Right renal pelvis (tissue), 4 donors: ENCODE measurements at regions not wholly inside any gene's neighbourhood (a gene's known extent, or its start where the extent isn't known, plus 50 kb on each side); places are given as distances from the start of the nearest gene placed in this dataset.
"Not testable (repeated sequence)": the region's sequence is repeated elsewhere in the genome, so short reads cannot be mapped to it uniquely, and the experiment has no call there.

Source experiments
- DNase-seq, 4 donors: peaks; one replicate each; pipeline ENCODE4 v3.0.0-alpha.2; 2013; ENCODE audit warnings: low read depth in 4 of 4, low spot score in 3 of 4, missing footprints in 1 of 4

- no peak for DNase-seq
Measured at GRCh38 chr7:39758234-39758970, 135.0 kb downstream of the RALA start.

DNA sequence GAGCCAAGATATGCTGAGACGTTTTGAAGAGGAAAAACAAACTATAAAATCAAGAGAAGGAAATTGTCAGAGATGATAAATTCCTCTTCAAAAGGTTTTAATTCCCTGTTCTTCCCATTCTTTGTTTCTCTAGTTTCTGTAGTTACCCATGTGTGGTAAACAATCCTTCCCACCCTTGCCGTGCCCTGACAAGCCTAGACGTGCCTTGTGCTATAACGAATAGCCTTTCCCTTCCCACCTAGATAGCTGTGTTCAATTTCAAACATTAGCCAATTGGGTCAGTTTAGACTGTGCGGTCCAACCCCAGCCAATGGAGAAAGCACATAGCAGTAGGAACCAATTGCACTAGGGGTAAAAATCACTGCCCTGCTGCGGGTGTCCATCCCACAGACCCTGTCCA, 138.1 kb downstream of the RALA start:
- no peak for DNase-seq

GRCh38 chr7:39762466-39762865, 139.1 kb downstream of the RALA start:
- DNase-seq = not testable (repeated sequence)

DNA sequence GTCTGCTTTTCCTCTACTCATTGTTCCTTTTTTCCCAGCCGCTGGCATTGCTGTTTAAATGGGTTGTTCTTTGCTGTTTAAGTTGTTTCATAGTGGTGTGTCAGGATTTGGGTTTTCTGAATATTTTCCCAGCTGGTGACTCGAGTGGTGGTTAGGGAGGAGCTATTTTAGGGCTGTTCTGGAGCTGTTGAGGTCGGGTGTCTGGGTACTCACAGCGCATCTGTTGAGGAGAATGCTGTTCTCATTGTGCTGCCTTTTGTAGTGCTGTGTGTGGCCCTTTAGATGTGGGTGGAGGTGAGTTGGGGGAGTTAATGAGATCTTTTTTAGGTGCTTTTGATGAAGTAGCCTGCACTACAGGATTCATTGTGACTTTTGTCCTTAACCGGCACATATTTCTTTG, 139.5 kb downstream of the RALA start:
- not testable (repeated sequence) for DNase-seq

DNA sequence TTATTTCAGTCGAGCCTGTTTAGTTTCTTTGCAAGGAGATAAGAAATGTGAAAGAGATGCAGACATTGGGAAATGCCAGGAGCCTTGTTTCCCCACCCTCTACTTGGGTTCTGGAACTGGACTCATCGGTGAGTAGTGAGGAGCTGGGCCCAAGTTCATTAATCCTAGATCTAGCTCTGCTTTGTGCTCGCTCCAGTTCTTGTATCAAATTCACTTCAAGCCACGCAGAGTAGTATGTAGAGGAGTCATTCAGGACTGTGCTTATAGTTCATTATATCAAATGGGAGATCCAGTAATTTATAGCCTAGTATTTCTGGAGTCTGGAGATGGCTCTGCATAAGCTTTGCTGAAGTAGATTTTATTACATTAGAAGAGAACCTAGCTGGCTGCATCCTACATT, 142.5 kb downstream of the RALA start:
- not testable (repeated sequence) for DNase-seq

- DNase-seq = not testable (repeated sequence)
Measured at GRCh38 chr7:39768439-39768838, 145.1 kb downstream of the RALA start.

DNA sequence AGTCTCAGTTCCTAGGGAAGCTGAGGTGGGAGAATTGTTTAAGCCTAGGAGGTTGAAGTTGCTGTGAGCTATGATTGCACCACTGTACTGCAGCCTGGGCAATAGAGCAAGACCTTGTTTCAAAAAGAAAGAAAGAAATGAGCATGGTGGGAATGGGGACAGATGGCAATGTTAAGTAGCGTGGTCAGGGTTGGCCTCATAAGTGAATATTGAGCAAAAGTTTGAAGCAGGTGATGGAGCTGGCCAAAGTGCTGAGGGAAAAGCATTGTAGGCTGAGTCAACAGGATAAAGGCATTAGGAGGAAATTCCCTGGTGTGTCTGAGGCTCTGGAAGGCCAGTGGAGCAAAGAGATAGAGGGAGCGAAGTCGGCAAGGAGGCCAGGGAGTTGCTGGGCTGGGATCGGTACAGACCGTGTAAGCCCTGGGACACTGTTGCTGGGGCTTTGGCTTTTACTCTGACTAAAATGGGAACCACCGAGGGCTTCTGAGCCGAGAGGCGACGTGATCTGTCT, 151.0 kb downstream of the RALA start:
- not testable (repeated sequence) for DNase-seq

DNA sequence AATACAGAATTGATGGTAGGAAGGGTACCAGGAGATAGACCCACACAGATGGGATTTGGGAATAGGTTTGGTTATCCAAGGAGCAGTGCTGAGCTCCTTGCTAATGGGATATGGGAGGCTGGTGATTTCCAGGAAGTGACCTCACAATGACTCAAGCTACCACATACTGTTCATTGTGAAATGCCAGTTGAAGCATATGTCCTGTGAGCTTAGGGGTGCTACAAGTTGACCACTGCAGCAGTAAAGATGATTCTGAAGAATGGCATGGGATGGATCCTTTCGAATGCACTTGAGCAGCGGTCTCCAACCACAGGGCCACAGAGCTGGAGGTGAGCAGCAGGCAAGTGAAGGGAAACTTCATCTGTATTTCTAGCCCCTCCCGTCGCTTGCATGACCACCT, 158.2 kb downstream of the RALA start:
- not testable (repeated sequence) for DNase-seq

DNA sequence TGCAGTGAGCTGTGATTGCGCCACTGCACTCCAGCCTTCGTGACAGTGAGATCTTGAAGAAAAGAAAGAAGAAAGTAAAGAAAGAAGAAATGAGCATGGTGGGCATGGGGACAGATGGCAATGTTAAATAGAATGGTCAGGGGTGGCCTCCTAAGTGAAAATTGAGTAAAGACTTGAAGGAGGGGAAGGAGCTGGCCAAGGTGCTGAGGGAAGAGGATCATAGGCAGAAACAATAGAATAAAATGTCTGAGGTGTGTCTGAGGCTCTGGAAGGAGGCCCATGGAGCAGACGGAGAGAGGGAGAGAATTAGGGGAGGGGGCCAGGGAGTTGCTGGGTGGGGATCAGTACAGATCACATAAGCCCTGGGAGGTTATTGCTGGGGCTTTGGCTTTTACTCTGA, 163.1 kb downstream of the RALA start:
- DNase-seq = not testable (repeated sequence)

- not testable (repeated sequence) for DNase-seq
Measured at GRCh38 chr7:39791035-39791434, 159.0 kb upstream of the CDK13 start.

- not testable (repeated sequence) for DNase-seq
Measured at GRCh38 chr7:39791911-39792310, 158.1 kb upstream of the CDK13 start.

- DNase-seq = not testable (repeated sequence)
Measured at GRCh38 chr7:39793026-39793425, 157.0 kb upstream of the CDK13 start.

DNA sequence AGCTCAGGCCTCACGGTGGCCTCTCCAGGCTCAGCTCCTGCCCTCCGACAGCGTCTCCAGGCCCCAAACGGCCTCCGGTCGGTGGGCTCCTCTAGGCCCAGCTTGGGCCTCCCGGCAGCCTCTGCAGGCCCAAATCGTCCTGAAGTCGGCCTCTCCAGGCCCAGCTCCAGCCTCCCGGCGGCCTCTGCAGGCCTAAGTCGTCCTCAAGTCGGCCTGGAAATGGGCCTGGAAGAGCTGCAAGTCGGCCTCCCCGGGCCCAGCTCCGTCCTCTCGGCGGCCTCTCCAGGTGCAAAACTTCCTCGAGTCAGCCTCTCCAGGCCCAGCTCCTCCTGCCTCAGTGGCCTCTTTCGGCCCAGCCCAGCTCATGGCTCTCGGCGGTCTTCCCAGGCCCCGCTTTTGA, 156.2 kb upstream of the CDK13 start:
- DNase-seq = not testable (repeated sequence)

- DNase-seq = not testable (repeated sequence)
Measured at GRCh38 chr7:39796947-39797346, 153.1 kb upstream of the CDK13 start.

DNA sequence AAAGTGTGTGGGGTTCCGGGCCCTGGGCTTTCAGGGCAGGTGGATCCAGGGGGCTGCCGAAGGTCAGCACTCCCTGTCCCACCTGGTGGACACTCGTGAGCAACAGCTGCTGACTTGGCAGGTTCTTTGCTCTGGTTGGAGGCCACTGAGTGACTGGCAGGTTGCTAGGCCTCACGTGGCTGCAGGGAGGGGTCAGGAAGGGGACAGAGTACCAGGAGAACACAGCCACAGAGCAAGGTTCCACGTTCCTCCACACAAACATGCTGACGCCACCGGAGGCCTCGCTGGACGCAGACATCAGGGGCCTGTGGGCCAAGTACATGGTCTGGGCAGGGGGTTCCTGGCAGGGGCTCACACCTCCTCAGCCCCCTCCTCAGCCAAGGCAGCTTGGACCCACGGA, 152.0 kb upstream of the CDK13 start:
- DNase-seq = not testable (repeated sequence)

- DNase-seq = no peak
Measured at GRCh38 chr7:39808796-39809481, 141.1 kb upstream of the CDK13 start.

DNA sequence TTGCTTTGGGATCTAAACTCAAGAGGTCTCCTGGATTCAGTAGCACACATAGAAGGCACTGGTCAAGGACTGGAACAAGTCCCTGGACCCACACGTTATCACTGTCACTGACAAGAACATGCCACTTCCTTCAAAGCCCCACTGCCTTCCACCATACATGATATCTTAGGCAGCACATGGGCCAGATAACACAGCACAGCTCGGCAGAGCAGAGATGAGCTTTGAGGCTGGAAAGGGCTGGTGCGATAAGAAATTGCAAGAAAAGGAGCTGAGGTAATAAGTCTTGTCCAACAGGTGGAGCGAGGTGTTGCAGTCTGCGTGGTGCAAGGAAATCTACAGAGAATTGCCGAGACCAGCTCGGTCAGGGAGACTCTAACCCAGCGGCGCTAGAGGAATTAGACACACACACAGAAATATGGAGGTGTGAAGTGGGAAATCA, 139.8 kb upstream of the CDK13 start:
- DNase-seq = no peak

GRCh38 chr7:39810710-39811109, 139.3 kb upstream of the CDK13 start:
- DNase-seq = no peak

DNA sequence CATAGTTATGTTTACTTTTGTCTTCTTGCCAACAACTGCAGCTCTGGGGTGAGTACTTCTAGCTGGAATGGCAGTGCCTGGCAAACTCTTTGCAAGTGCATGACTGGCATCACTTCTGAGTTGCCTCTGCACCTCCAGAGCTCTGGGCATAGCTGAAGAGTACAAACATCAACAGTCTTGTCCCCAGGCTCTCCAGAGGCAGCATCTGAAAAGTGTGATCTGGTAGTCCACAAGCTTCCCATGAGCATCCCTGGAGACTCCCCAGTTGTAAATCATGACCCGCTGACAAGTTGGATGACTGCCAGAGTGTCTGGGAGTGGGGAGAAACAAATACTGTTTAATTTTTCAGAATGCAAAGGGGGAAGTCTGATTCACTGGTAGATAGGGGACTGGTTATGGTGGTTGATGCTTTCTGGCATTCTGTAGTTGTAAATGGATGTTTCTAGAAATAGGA, 138.9 kb upstream of the CDK13 start:
- peak; percentile 28 to 67 (median 41) for DNase-seq

DNA sequence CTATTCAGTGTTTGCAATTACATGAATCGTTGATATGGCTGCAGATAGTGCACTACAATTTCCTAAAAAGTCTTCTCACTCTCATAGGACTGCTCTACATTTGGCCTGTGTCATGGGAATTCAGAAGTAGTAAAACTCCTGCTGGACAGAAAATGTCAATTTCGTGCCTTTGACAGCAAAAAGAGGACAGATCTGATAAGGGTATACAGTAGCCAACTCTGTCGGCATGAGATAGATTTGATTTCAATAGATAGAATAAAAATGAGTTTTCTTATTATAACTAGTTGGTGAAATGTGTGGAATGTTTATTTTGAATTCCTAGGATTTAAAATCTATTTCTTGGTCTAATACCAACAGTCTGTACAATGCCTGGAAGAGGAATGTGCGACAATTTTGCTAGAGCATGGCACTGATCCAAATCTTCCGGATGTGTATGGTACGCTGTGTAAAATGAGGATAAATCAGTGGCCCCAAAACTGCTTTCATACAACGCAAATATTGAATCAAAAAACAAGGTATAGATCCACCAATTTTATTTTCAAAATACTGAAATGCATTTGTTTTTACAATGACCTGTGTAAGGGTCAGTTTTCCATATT, 133.5 kb upstream of the CDK13 start:
- no peak for DNase-seq

GRCh38 chr7:39819514-39819913, 130.5 kb upstream of the CDK13 start:
- no peak for DNase-seq
